GM23338 (cell line): ENCODE measurements at regions not wholly inside any gene's neighbourhood (a gene's known extent, or its start where the extent isn't known, plus 50 kb on each side); places are given as distances from the start of the nearest gene placed in this dataset.

ENCODE experiments used
- ATAC-seq: fragments of 200-7000 bp; cut with Tn5 transposase; 3 replicates; pipeline ENCODE4 v1.9.1; 2020
- DNase-seq: peaks from one replicate; pipeline ENCODE4 v3.0.0-alpha.2; 2015; ENCODE audit warnings: low spot score
- H2AFZ ChIP-seq: fragments of 200-600 bp; sonication (generic); 2 replicates; pipeline ENCODE4 v1.8.0; 2016; ENCODE audit warnings: antibody characterized with exemption, mild to moderate bottlenecking, moderate library complexity
- H3F3A ChIP-seq: fragments of 200-600 bp; sonication (generic); replicated peaks from 2 replicates; pipeline ENCODE4 v1.8.0; 2017; ENCODE audit warnings: antibody characterized with exemption, mixed run types, low read depth
- H3K27ac ChIP-seq: fragments of 200-600 bp; sonication (generic); 2 replicates; pipeline ENCODE4 v1.6.1; 2016; ENCODE audit warnings: low read depth
- H3K27me3 ChIP-seq: fragments of 200-600 bp; sonication (generic); 2 replicates; pipeline ENCODE4 v1.8.0; 2016; ENCODE audit warnings: mild to moderate bottlenecking, mixed run types, moderate library complexity; ENCODE audit not compliant: insufficient read depth
- H3K36me3 ChIP-seq: fragments of 200-600 bp; sonication (generic); 2 replicates; pipeline ENCODE4 v1.8.0; 2016; ENCODE audit warnings: mild to moderate bottlenecking; ENCODE audit not compliant: insufficient read depth
- H3K4me1 ChIP-seq: fragments of 200-600 bp; sonication (generic); 2 replicates; pipeline ENCODE4 v1.8.0; 2016; ENCODE audit warnings: mild to moderate bottlenecking, moderate library complexity; ENCODE audit not compliant: insufficient read depth
- H3K4me2 ChIP-seq: fragments of 200-600 bp; sonication (generic); 2 replicates; pipeline ENCODE4 v1.7.1; 2017; ENCODE audit warnings: mixed run types
- H3K4me3 ChIP-seq: fragments of 200-600 bp; sonication (generic); 2 replicates; pipeline ENCODE4 v1.6.1; 2016; ENCODE audit warnings: mixed run types
- H3K79me2 ChIP-seq: fragments of 200-600 bp; sonication (generic); replicated peaks from 2 replicates; pipeline ENCODE4 v1.8.0; 2017; ENCODE audit warnings: mild to moderate bottlenecking; ENCODE audit not compliant: insufficient read depth
- H3K9me2 ChIP-seq: fragments of 200-600 bp; sonication (generic); 2 replicates; pipeline ENCODE4 v1.8.0; 2017; ENCODE audit not compliant: insufficient read depth
- H4K20me1 ChIP-seq: fragments of 200-600 bp; sonication (generic); replicated peaks from 2 replicates; pipeline ENCODE4 v1.8.0; 2017; ENCODE audit warnings: mild to moderate bottlenecking; ENCODE audit not compliant: insufficient read depth
- H3K27ac Mint-ChIP-seq: 2 replicates; pipeline ENCODE4 v1.8.0; 2020; ENCODE audit warnings: inconsistent platforms, mild to moderate bottlenecking, moderate library complexity, mixed read lengths
- H3K27me3 Mint-ChIP-seq: 3 replicates; pipeline ENCODE4 v1.8.0; 2022; ENCODE audit warnings: low read depth, mild to moderate bottlenecking, moderate library complexity, mixed read lengths, inconsistent platforms; ENCODE audit not compliant: insufficient read depth, poor library complexity
- H3K36me3 Mint-ChIP-seq: 3 replicates; pipeline ENCODE4 v1.8.0; 2021; ENCODE audit warnings: low read depth, mild to moderate bottlenecking, inconsistent platforms, moderate library complexity, mixed read lengths
- H3K4me1 Mint-ChIP-seq: 3 replicates; pipeline ENCODE4 v1.8.0; 2020; ENCODE audit warnings: mild to moderate bottlenecking, inconsistent platforms, mixed read lengths
- H3K4me3 Mint-ChIP-seq: 3 replicates; pipeline ENCODE4 v1.8.0; 2021; ENCODE audit warnings: moderate library complexity, mild to moderate bottlenecking, inconsistent platforms, mixed read lengths
- H3K9me3 Mint-ChIP-seq: 3 replicates; pipeline ENCODE4 v1.8.0; 2020; ENCODE audit warnings: moderate library complexity, mild to moderate bottlenecking, inconsistent platforms, mixed read lengths
- CREB1 ChIP-seq: fragments of 250-450 bp; sonication (Bioruptor Pico); IDR thresholded peaks from 2 replicates; pipeline ENCODE4 v1.5.0; 2020; ENCODE audit warnings: low read depth, mild to moderate bottlenecking, moderate library complexity
- CTCF ChIP-seq, 2 experiments: fragments of 200-600 bp in 1 of 2; sonication (generic) in 1 of 2; conservative IDR thresholded peaks; 2 replicates each; pipeline versions ENCODE4 v1.5.1 to v1.6.1; 2016 to 2017; ENCODE audit warnings: antibody characterized with exemption in 2 of 2, low read depth in 2 of 2, mild to moderate bottlenecking in 2 of 2, moderate library complexity in 1 of 2
- EZH2 ChIP-seq: fragments of 200-600 bp; sonication (generic); IDR thresholded peaks from one replicate; pipeline ENCODE4 v1.8.0; 2017; ENCODE audit warnings: antibody characterized with exemption, mild to moderate bottlenecking, low read depth; ENCODE audit not compliant: unreplicated experiment
- JUNB ChIP-seq: IDR thresholded peaks from one replicate; pipeline ENCODE4 v1.6.1; 2016; ENCODE audit warnings: antibody characterized with exemption; ENCODE audit not compliant: unreplicated experiment
- POLR2AphosphoS5 ChIP-seq: IDR thresholded peaks from 2 replicates; pipeline ENCODE4 v1.6.1; 2016; ENCODE audit warnings: antibody characterized with exemption, low read depth
- STAT1 ChIP-seq: IDR thresholded peaks from one replicate; pipeline ENCODE4 v1.6.1; 2016; ENCODE audit warnings: antibody characterized with exemption; ENCODE audit not compliant: unreplicated experiment
- ZNF114 ChIP-seq: fragments of 250-450 bp; sonication (Bioruptor Pico); IDR thresholded peaks from 2 replicates; pipeline ENCODE4 v1.5.0; 2020; ENCODE audit warnings: mild to moderate bottlenecking, moderate library complexity
- ZNF331 ChIP-seq: fragments of 250-450 bp; sonication (Bioruptor Pico); IDR thresholded peaks from 2 replicates; pipeline ENCODE4 v1.5.0; 2020; ENCODE audit warnings: low read depth, mild to moderate bottlenecking, moderate library complexity
- ZNF462 ChIP-seq: fragments of 250-450 bp; sonication (Bioruptor Pico); IDR thresholded peaks from 2 replicates; pipeline ENCODE4 v1.5.0; 2020; ENCODE audit warnings: mild to moderate bottlenecking, moderate library complexity

GRCh38 chr21:41678016-41678923 lies 88.6 kb downstream of the RIPK4 start:
- DNase-seq, result peak; percentile 44
- no peak overlapping the region for H3K4me3 Mint-ChIP-seq
- H2AFZ ChIP-seq, result peak overlapping the region; percentile 2

GRCh38 chr21:41677671-41678015 lies 89.2 kb downstream of the RIPK4 start:
- no peaks in the 10 kb centered on the region for H3F3A ChIP-seq
- no peak overlapping the region for H2AFZ ChIP-seq
- no peak for DNase-seq
- H3K9me2 ChIP-seq, result no peaks in the 10 kb centered on the region
- H3K27ac ChIP-seq, result no peak overlapping the region
- peaks cover 14% of the 10 kb centered on the region for H3K4me1 ChIP-seq
- no peak overlapping the region for H3K4me3 ChIP-seq
- no peak for ATAC-seq
- H3K79me2 ChIP-seq, result no peaks in the 10 kb centered on the region
- no peaks in the 10 kb centered on the region for H4K20me1 ChIP-seq
- H3K27me3 ChIP-seq, result no peaks in the 10 kb centered on the region
- Mint-ChIP-seq H3K4me3 (no peak overlapping the region), H3K9me3 (no peaks in the 10 kb centered on the region; the same call in 1 of the 3 replicates), H3K27ac (no peak overlapping the region), H3K4me1 (peaks cover 31% of the 10 kb centered on the region), H3K27me3 (peaks cover 4% of the 10 kb centered on the region), H3K36me3 (no peaks in the 10 kb centered on the region)
- no peaks in the 10 kb centered on the region for H3K36me3 ChIP-seq
- no peak for TF ChIP-seq STAT1
- no peak for TF ChIP-seq EZH2
- TF ChIP-seq POLR2AphosphoS5, result no peak
- no peak for TF ChIP-seq ZNF462 (CRISPR knock-in tag)
- TF ChIP-seq CTCF (conservative IDR thresholded peaks at IDR 0.05; ENCODE audit: low read depth in 2 of 2), result no peak
- TF ChIP-seq CREB1 (CRISPR knock-in tag), result no peak
- TF ChIP-seq ZNF114 (CRISPR knock-in tag), result no peak
- no peak for TF ChIP-seq ZNF331 (CRISPR knock-in tag)
- no peak overlapping the region for H3K4me2 ChIP-seq

More at GRCh38 chr21:41678016-41678923, 88.6 kb downstream of the RIPK4 start:
- Histone ChIP-seq H3K27me3 (no peaks in the 10 kb centered on the region), H3K79me2 (no peaks in the 10 kb centered on the region), H4K20me1 (no peaks in the 10 kb centered on the region), H3K36me3 (no peaks in the 10 kb centered on the region), H3F3A (no peaks in the 10 kb centered on the region), H3K27ac (peak overlapping the region; percentile 45; the same call in 1 of the 2 replicates), H3K4me3 (no peak overlapping the region), H3K4me2 (peak overlapping the region; percentile 54; the same call in 1 of the 2 replicates), H3K9me2 (no peaks in the 10 kb centered on the region), H3K4me1 (peaks cover 11% of the 10 kb centered on the region)
- H3K4me1 Mint-ChIP-seq, result peaks cover 30% of the 10 kb centered on the region
- peak; percentile 26 for ATAC-seq
- H3K36me3 Mint-ChIP-seq, result no peaks in the 10 kb centered on the region
- no peaks in the 10 kb centered on the region; the same call in 1 of the 3 replicates for H3K9me3 Mint-ChIP-seq
- TF ChIP-seq STAT1 (no peak), JUNB (no peak)
- peak overlapping the region; percentile 65; the same call in 1 of the 2 replicates for H3K27ac Mint-ChIP-seq
- peaks cover 7% of the 10 kb centered on the region for H3K27me3 Mint-ChIP-seq
